ENCODE measurements at regions not wholly inside any gene's neighbourhood (a gene's known extent, or its start where the extent isn't known, plus 50 kb on each side); places are given as distances from the start of the nearest gene placed in this dataset.

DNA sequence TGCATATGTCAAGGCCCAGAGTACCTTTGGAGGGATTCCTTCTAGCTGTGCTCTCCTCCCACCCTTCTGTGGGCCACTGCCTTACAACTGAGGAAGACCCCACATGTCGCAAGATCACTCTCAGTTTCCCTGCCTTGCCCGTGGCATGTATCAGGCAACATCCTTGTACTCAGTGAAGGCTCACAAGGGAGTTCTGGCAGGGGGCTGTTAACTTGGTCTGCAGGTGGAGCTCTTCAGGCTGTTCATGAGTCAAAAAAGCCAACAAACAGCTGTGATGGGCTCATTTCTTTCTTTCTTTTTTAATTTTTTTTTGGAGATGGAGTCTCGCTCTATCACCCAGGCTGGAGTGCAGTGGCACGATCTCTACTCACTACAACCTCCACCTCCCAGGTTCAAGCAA, 513.0 kb upstream of the ANKRD30A start:
- TF ChIP-seq, protein P1, sequence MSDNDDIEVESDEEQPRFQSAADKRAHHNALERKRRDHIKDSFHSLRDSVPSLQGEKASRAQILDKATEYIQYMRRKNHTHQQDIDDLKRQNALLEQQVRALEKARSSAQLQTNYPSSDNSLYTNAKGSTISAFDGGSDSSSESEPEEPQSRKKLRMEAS (IDR thresholded peaks at IDR 0.05) = no peak
- TF ChIP-seq CEBPB (IDR thresholded peaks at IDR 0.05) (no peak), ZBTB7A (IDR thresholded peaks at IDR 0.05; ENCODE audit: low read depth) (no peak), YY1 (IDR thresholded peaks at IDR 0.05; ENCODE audit: low read depth) (no peak), TAF1 (IDR thresholded peaks at IDR 0.05; ENCODE audit: low read depth) (no peak), CREB1 (IDR thresholded peaks at IDR 0.05; ENCODE audit: low read depth) (no peak)

DNA sequence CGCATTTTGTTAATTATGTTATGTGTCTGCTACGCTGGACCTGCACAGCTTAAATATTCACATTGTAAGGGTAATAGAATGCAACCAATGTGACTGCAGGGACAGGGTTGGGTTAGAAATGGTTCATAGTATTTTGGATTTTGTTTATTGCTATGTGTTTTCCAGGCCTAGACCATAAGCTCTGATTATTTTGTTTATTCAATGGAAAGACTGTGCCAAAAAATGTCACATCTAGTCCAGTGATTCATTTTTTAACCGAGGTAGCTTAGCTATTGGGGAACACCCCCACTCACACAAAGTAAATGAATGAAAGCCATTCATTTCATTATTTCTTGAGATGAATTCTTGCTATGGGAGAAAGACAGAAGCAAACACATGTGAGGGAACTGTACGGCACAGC, 516.5 kb upstream of the ANKRD30A start:
- no peak for TF ChIP-seq TAF1 (IDR thresholded peaks at IDR 0.05; ENCODE audit: low read depth)
- no peak for TF ChIP-seq ZBTB7A (IDR thresholded peaks at IDR 0.05; ENCODE audit: low read depth)
- TF ChIP-seq EGR1 (IDR thresholded peaks at IDR 0.05) = no peak
- no peak for TF ChIP-seq CEBPB (IDR thresholded peaks at IDR 0.05)
- TF ChIP-seq, protein P2, sequence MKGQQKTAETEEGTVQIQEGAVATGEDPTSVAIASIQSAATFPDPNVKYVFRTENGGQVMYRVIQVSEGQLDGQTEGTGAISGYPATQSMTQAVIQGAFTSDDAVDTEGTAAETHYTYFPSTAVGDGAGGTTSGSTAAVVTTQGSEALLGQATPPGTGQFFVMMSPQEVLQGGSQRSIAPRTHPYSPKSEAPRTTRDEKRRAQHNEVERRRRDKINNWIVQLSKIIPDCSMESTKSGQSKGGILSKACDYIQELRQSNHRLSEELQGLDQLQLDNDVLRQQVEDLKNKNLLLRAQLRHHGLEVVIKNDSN (IDR thresholded peaks at IDR 0.05) = no peak
- TF ChIP-seq NFIC (IDR thresholded peaks at IDR 0.05) = no peak
- no peak for TF ChIP-seq FOXM1 (IDR thresholded peaks at IDR 0.05; ENCODE audit: borderline replicate concordance, low read depth)
- no peak for TF ChIP-seq CREB1 (IDR thresholded peaks at IDR 0.05; ENCODE audit: low read depth)
- TF ChIP-seq EP300 (IDR thresholded peaks at IDR 0.05; ENCODE audit: borderline replicate concordance) = no peak
- no peak for TF ChIP-seq TCF12 (IDR thresholded peaks at IDR 0.05; ENCODE audit: low read depth)
- TF ChIP-seq, protein P1 (IDR thresholded peaks at IDR 0.05) = no peak

DNA sequence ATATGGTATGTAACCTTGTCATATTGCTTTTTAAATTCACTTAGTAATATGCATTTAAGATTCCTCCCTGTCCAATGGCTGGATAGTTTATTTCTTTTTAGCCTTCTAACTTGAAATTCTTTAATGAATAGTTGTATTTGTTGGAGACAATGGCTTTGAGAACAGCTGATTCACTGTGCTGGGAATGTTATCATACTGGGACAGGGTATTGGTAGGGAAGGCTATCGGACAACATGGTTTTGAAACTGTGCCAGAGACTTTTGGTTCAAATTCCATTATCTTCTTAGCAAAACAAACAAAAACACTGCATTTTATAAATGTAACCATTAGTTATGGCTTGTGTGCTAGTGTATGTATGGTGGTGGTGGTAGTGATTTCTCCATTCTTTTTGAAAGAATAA, 517.1 kb upstream of the ANKRD30A start:
- TF ChIP-seq CREB1 (IDR thresholded peaks at IDR 0.05; ENCODE audit: low read depth) (no peak), CEBPB (IDR thresholded peaks at IDR 0.05) (no peak), NFIC (IDR thresholded peaks at IDR 0.05) (no peak), EP300 (IDR thresholded peaks at IDR 0.05; ENCODE audit: borderline replicate concordance) (no peak), YY1 (IDR thresholded peaks at IDR 0.05; ENCODE audit: low read depth) (no peak), ZBTB7A (IDR thresholded peaks at IDR 0.05; ENCODE audit: low read depth) (no peak), TCF12 (IDR thresholded peaks at IDR 0.05; ENCODE audit: low read depth) (no peak), EGR1 (IDR thresholded peaks at IDR 0.05) (no peak), TEAD4 (IDR thresholded peaks at IDR 0.05) (no peak)
- TF ChIP-seq, protein P1 (IDR thresholded peaks at IDR 0.05) = no peak
- TF ChIP-seq, protein P2 (IDR thresholded peaks at IDR 0.05) = no peak
- TF ChIP-seq, protein P3, sequence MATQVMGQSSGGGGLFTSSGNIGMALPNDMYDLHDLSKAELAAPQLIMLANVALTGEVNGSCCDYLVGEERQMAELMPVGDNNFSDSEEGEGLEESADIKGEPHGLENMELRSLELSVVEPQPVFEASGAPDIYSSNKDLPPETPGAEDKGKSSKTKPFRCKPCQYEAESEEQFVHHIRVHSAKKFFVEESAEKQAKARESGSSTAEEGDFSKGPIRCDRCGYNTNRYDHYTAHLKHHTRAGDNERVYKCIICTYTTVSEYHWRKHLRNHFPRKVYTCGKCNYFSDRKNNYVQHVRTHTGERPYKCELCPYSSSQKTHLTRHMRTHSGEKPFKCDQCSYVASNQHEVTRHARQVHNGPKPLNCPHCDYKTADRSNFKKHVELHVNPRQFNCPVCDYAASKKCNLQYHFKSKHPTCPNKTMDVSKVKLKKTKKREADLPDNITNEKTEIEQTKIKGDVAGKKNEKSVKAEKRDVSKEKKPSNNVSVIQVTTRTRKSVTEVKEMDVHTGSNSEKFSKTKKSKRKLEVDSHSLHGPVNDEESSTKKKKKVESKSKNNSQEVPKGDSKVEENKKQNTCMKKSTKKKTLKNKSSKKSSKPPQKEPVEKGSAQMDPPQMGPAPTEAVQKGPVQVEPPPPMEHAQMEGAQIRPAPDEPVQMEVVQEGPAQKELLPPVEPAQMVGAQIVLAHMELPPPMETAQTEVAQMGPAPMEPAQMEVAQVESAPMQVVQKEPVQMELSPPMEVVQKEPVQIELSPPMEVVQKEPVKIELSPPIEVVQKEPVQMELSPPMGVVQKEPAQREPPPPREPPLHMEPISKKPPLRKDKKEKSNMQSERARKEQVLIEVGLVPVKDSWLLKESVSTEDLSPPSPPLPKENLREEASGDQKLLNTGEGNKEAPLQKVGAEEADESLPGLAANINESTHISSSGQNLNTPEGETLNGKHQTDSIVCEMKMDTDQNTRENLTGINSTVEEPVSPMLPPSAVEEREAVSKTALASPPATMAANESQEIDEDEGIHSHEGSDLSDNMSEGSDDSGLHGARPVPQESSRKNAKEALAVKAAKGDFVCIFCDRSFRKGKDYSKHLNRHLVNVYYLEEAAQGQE (IDR thresholded peaks at IDR 0.05; ENCODE audit: low read depth) = no peak

DNA sequence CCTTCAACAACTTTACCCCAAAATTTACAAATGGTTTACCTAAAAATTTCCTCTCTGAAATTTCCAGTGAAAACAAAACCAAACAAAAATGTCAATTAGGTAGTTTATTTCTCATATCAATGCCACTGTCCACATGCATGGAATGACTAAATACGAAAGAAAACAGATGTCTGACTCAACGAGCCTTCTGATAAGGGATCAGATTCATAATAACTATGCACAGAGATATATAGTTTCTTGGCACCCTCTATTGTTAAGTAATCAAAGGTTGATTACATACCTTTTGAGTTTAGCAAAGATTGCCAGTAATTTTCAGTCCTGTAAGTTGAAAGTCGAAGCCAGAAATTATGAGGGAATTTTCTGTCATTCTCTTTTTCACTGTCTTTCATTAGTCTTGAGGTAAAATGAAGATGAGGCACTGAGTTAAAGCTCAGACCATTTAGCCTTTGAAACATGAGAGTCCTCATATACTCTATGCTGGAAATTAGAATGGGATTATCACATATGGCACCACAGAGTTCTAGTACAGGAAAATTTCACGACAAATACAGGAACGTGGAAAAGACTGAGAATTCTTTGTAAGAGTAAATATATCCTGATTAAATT, 519.1 kb upstream of the ANKRD30A start:
- TF ChIP-seq YY1 (IDR thresholded peaks at IDR 0.05; ENCODE audit: low read depth) (no peak), FOXM1 (IDR thresholded peaks at IDR 0.05; ENCODE audit: borderline replicate concordance, low read depth) (no peak)

DNA sequence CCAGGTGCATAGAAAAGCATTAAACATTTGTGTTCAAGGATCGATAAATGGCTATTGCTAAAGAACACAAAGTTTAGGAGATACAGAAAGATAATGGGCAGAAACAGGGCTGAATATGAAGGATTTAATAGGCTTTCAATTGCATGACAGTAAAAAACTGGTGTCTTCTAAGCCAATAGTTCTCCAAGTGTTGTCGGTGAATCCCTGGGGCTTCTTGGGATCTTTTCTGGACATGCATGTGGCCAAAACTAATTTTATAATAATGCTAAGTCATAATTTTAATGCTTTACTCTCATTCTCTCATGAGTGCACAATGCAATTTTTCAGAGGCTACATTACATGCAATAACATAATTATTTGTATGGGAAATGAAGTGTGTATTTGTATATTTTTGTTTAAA, 521.1 kb upstream of the ANKRD30A start:
- TF ChIP-seq NFIC (IDR thresholded peaks at IDR 0.05) = no peak
- no peak for TF ChIP-seq YY1 (IDR thresholded peaks at IDR 0.05; ENCODE audit: low read depth)
- TF ChIP-seq, protein P2 (IDR thresholded peaks at IDR 0.05) = no peak
- no peak for TF ChIP-seq EP300 (IDR thresholded peaks at IDR 0.05; ENCODE audit: borderline replicate concordance)

DNA sequence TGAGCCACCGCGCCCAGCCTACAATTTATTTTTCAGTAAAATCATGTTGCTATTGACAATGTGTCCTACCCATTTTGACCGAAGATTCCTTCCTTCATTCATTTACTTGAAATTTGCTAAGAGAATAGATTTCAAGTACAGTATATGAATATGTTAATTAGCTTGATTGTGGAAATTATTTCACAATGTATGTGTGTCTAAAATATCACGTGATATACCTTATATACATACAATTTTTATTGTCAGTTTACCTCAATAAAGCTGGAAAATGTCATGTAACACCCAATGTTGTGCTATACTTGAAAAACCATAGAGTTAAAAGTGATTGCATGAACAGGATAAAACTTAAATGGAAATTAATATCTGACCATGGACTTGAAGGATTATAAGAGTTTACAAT, 521.7 kb upstream of the ANKRD30A start:
- TF ChIP-seq CEBPB (IDR thresholded peaks at IDR 0.05) = no peak
- no peak for TF ChIP-seq TAF1 (IDR thresholded peaks at IDR 0.05; ENCODE audit: low read depth)
- TF ChIP-seq FOXM1 (IDR thresholded peaks at IDR 0.05; ENCODE audit: borderline replicate concordance, low read depth) = no peak
- no peak for TF ChIP-seq TEAD4 (IDR thresholded peaks at IDR 0.05)
- no peak for TF ChIP-seq TCF12 (IDR thresholded peaks at IDR 0.05; ENCODE audit: low read depth)
- TF ChIP-seq EGR1 (IDR thresholded peaks at IDR 0.05) = no peak
- TF ChIP-seq YY1 (IDR thresholded peaks at IDR 0.05; ENCODE audit: low read depth) = no peak
- no peak for TF ChIP-seq EP300 (IDR thresholded peaks at IDR 0.05; ENCODE audit: borderline replicate concordance)
- no peak for TF ChIP-seq ZBTB7A (IDR thresholded peaks at IDR 0.05; ENCODE audit: low read depth)
- TF ChIP-seq, protein P2 (IDR thresholded peaks at IDR 0.05) = no peak
- no peak for TF ChIP-seq RAD21 (IDR thresholded peaks at IDR 0.05; ENCODE audit: low read depth)
- no peak for TF ChIP-seq NFIC (IDR thresholded peaks at IDR 0.05)
- TF ChIP-seq, protein P1 (IDR thresholded peaks at IDR 0.05) = no peak
- TF ChIP-seq CREB1 (IDR thresholded peaks at IDR 0.05; ENCODE audit: low read depth) = no peak
- TF ChIP-seq, protein P3 (IDR thresholded peaks at IDR 0.05; ENCODE audit: low read depth) = no peak
